OCI-LY1 (cell line): ENCODE measurements at regions not wholly inside any gene's neighbourhood (a gene's known extent, or its start where the extent isn't known, plus 50 kb on each side); places are given as distances from the start of the nearest gene placed in this dataset.

ENCODE experiments used
- H2AFZ ChIP-seq: fragments of 200-600 bp; sonication (generic), shearing (Covaris generic); 2 replicates; pipeline ENCODE4 v1.6.0; 2014; ENCODE audit warnings: antibody characterized with exemption, mild to moderate bottlenecking, low read length
- H3F3A ChIP-seq: fragments of 200-600 bp; sonication (generic), shearing (Covaris generic); 2 replicates; pipeline ENCODE4 v1.6.0; 2014; ENCODE audit warnings: mild to moderate bottlenecking, antibody characterized with exemption, low read length, moderate library complexity; ENCODE audit not compliant: insufficient read depth
- H3K27ac ChIP-seq: fragments of 200-600 bp; sonication (generic); 2 replicates; pipeline ENCODE4 v1.5.1; 2014; ENCODE audit warnings: low read length, mixed run types, mild to moderate bottlenecking, low read depth; ENCODE audit not compliant: poor library complexity, severe bottlenecking
- H3K27me3 ChIP-seq: fragments of 200-600 bp; sonication (generic); 2 replicates; pipeline ENCODE4 v1.6.0; 2014; ENCODE audit warnings: antibody characterized with exemption, mild to moderate bottlenecking, low read length, moderate library complexity; ENCODE audit not compliant: insufficient read depth
- H3K36me3 ChIP-seq: fragments of 200-600 bp; sonication (generic); 2 replicates; pipeline ENCODE4 v1.6.1; 2014; ENCODE audit warnings: mild to moderate bottlenecking, antibody characterized with exemption, low read length, moderate library complexity, mixed read lengths; ENCODE audit not compliant: insufficient read depth
- H3K4me1 ChIP-seq: fragments of 200-600 bp; sonication (generic); 2 replicates; pipeline ENCODE4 v1.5.1; 2014; ENCODE audit warnings: mild to moderate bottlenecking, low read length, moderate library complexity; ENCODE audit not compliant: insufficient read depth, severe bottlenecking
- H3K4me2 ChIP-seq: fragments of 200-600 bp; sonication (generic), shearing (Covaris generic); 2 replicates; pipeline ENCODE4 v1.6.1; 2014; ENCODE audit warnings: low read length
- H3K4me3 ChIP-seq: fragments of 200-600 bp; sonication (generic); 2 replicates; pipeline ENCODE4 v1.5.1; 2014; ENCODE audit warnings: low read length, low read depth, mild to moderate bottlenecking, mixed read lengths; ENCODE audit not compliant: poor library complexity, severe bottlenecking
- H3K79me2 ChIP-seq: fragments of 200-600 bp; shearing (Covaris generic); 2 replicates; pipeline ENCODE4 v1.6.1; 2016; ENCODE audit warnings: mixed run types, low read length, mixed read lengths; ENCODE audit not compliant: insufficient read depth
- H3K9ac ChIP-seq: fragments of 200-600 bp; sonication (generic), shearing (Covaris generic); 2 replicates; pipeline ENCODE4 v1.6.1; 2014; ENCODE audit warnings: mild to moderate bottlenecking, low read length, mixed read lengths
- H3K9me2 ChIP-seq: fragments of 200-600 bp; sonication (generic), shearing (Covaris generic); 2 replicates; pipeline ENCODE4 v1.6.1; 2014; ENCODE audit warnings: low read depth, mild to moderate bottlenecking, low read length, mixed read lengths
- H3K9me3 ChIP-seq: fragments of 200-600 bp; shearing (Covaris generic); 2 replicates; pipeline ENCODE4 v1.6.1; 2014; ENCODE audit warnings: low read length, mixed read lengths
- H4K20me1 ChIP-seq: fragments of 200-600 bp; sonication (generic), shearing (Covaris generic); 2 replicates; pipeline ENCODE4 v1.6.0; 2016; ENCODE audit warnings: mild to moderate bottlenecking, low read length; ENCODE audit not compliant: insufficient read depth
- EZH2 ChIP-seq: fragments of 200-600 bp; sonication (generic), shearing (Covaris generic); IDR thresholded peaks from 2 replicates; pipeline ENCODE4 v1.8.0; 2017; ENCODE audit warnings: borderline replicate concordance, mixed run types, mild to moderate bottlenecking, antibody characterized with exemption, low read length, moderate library complexity, mixed read lengths
- TF ChIP-seq, protein P1 (sequence below): fragments of 200-600 bp; sonication (generic), shearing (Covaris generic); IDR thresholded peaks from 2 replicates; pipeline ENCODE4 v1.5.1; 2017; ENCODE audit warnings: mild to moderate bottlenecking, antibody characterized with exemption, low read length, moderate library complexity, mixed read lengths

GRCh38 chr3:150169330-150169940, 198.7 kb upstream of the PFN2 start:
- Histone ChIP-seq H3K79me2 (no peaks in the 10 kb centered on the region), H3K9ac (no peak overlapping the region), H3K9me2 (no peaks in the 10 kb centered on the region), H3F3A (no peaks in the 10 kb centered on the region), H3K4me1 (no peaks in the 10 kb centered on the region), H3K9me3 (no peaks in the 10 kb centered on the region), H3K36me3 (no peaks in the 10 kb centered on the region), H3K27ac (no peak overlapping the region), H2AFZ (no peak overlapping the region), H3K4me3 (no peak overlapping the region), H3K27me3 (no peaks in the 10 kb centered on the region), H3K4me2 (no peak overlapping the region), H4K20me1 (no peaks in the 10 kb centered on the region)
- TF ChIP-seq EZH2, result no peak
- TF ChIP-seq, protein P1, sequence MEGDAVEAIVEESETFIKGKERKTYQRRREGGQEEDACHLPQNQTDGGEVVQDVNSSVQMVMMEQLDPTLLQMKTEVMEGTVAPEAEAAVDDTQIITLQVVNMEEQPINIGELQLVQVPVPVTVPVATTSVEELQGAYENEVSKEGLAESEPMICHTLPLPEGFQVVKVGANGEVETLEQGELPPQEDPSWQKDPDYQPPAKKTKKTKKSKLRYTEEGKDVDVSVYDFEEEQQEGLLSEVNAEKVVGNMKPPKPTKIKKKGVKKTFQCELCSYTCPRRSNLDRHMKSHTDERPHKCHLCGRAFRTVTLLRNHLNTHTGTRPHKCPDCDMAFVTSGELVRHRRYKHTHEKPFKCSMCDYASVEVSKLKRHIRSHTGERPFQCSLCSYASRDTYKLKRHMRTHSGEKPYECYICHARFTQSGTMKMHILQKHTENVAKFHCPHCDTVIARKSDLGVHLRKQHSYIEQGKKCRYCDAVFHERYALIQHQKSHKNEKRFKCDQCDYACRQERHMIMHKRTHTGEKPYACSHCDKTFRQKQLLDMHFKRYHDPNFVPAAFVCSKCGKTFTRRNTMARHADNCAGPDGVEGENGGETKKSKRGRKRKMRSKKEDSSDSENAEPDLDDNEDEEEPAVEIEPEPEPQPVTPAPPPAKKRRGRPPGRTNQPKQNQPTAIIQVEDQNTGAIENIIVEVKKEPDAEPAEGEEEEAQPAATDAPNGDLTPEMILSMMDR, result no peak

DNA sequence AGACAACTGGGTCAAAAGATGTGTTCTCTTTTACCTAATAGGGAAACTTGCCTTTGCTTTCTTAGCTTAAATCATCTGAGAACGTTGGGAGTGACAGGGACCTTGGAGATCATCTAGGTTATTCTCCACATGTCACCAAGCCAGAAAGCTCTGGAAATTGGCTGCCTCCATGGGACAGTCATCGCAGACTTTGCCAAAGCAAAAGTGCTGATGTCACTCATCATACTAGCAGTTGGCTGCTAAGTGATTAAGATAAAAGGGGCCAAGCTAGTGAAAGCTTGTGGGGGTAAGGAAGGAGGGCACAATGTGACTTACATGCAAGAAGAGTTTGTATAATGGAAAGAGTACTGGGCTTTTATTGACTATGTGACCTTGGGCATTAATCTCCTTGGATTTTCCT, 198.0 kb upstream of the PFN2 start:
- H3K9ac ChIP-seq, result no peak overlapping the region
- TF ChIP-seq EZH2, result no peak
- TF ChIP-seq, protein P1, result no peak
- no peaks in the 10 kb centered on the region for H3K36me3 ChIP-seq

DNA sequence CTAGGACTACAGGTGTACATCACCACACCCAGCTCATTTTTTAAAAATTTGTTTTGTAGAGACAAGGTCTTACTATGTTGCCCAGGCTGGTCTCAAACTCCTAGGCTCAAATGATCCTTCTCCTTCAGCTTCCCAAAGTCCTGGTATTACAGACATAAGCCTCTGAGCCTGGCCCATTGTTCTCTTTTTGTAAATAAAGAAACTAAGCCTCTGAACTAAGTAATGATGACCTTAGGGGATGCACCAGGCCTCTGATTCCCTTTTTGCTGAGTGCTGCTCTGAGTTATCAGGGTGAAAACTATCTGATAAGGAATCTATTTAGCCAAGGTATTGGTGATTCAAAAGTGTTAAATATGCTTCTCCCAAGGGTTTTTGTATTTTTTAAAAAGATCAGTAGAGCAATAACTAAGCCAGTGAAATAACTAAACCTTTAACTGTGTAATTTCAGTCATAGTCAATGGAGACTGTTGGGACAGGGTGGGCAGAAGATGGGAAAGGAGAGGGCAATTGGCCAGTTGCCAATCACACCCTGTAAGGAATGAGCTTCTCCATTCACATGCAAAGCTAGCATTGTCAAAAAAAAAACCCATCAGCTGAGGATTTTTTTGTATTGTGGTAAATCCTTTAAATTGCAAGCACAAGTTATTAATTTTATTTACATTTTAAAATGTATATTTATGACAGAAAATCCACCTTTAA, 194.8 kb upstream of the PFN2 start:
- 0 out of 2 replicates have a peak, but pooled peaks cover 3% of the 10 kb centered on the region for H3K79me2 ChIP-seq
- TF ChIP-seq EZH2, result no peak
- TF ChIP-seq, protein P1, result no peak

More for the DNA sequence above, 198.0 kb upstream of the PFN2 start:
- H3K27ac ChIP-seq, result no peak overlapping the region
- H3K79me2 ChIP-seq, result no peaks in the 10 kb centered on the region
- no peaks in the 10 kb centered on the region for H3K9me2 ChIP-seq
- H3K4me3 ChIP-seq, result no peak overlapping the region
- H3F3A ChIP-seq, result no peaks in the 10 kb centered on the region
- no peaks in the 10 kb centered on the region for H4K20me1 ChIP-seq
- H3K4me2 ChIP-seq, result no peak overlapping the region
- H3K4me1 ChIP-seq, result no peaks in the 10 kb centered on the region
- no peak overlapping the region for H2AFZ ChIP-seq
- H3K9me3 ChIP-seq, result no peaks in the 10 kb centered on the region
- no peaks in the 10 kb centered on the region for H3K27me3 ChIP-seq

More for the DNA sequence above, 194.8 kb upstream of the PFN2 start:
- H3F3A ChIP-seq, result no peaks in the 10 kb centered on the region
- H3K4me2 ChIP-seq, result no peak overlapping the region
- H3K9me2 ChIP-seq, result no peaks in the 10 kb centered on the region
- H3K4me1 ChIP-seq, result no peaks in the 10 kb centered on the region
- H4K20me1 ChIP-seq, result no peaks in the 10 kb centered on the region
- H3K36me3 ChIP-seq, result no peaks in the 10 kb centered on the region
- H3K9me3 ChIP-seq, result no peaks in the 10 kb centered on the region
- H2AFZ ChIP-seq, result no peak overlapping the region
- H3K27me3 ChIP-seq, result no peaks in the 10 kb centered on the region
- H3K9ac ChIP-seq, result no peak overlapping the region
- no peak overlapping the region for H3K27ac ChIP-seq
- H3K4me3 ChIP-seq, result no peak overlapping the region
